ENCODE measurements at regions not wholly inside any gene's neighbourhood (a gene's known extent, or its start where the extent isn't known, plus 50 kb on each side); places are given as distances from the start of the nearest gene placed in this dataset.
"Not testable (repeated sequence)": the region's sequence is repeated elsewhere in the genome, so short reads cannot be mapped to it uniquely, and the experiment has no call there.

GRCh38 chr1:186255266-186255665 lies 119.8 kb downstream of the TPR start:
- no peaks in the 10 kb centered on the region for H3K27me3 ChIP-seq (ENCODE audit: insufficient read depth, low read length, poor library complexity, severe bottlenecking)
- no peaks in the 10 kb centered on the region for H3K9me2 ChIP-seq (replicated peaks; ENCODE audit: low read depth, low read length)
- H3K4me3 ChIP-seq (ENCODE audit: low read length, poor library complexity, severe bottlenecking): no peak overlapping the region
- TF ChIP-seq CTCF (conservative IDR thresholded peaks at IDR 0.05; ENCODE audit: low read length): no peak
- no peak for TF ChIP-seq EZH2phosphoT487 (IDR thresholded peaks at IDR 0.05; ENCODE audit: borderline replicate concordance)
- no peaks in the 10 kb centered on the region for H3K79me2 ChIP-seq (ENCODE audit: insufficient read depth, low read length)
- H3K9me3 ChIP-seq (ENCODE audit: insufficient read depth, low read depth, low read length): no peaks in the 10 kb centered on the region
- no peaks in the 10 kb centered on the region for H3K4me1 ChIP-seq (ENCODE audit: insufficient read depth, low read length, poor library complexity, severe bottlenecking)
- no peak overlapping the region for H2AFZ ChIP-seq (ENCODE audit: low read length)
- no peaks in the 10 kb centered on the region for H3F3A ChIP-seq (ENCODE audit: low read depth)
- H3K9ac ChIP-seq (ENCODE audit: low read depth, low read length, poor library complexity, severe bottlenecking): no peak overlapping the region
- no peaks in the 10 kb centered on the region for H3K36me3 ChIP-seq (ENCODE audit: insufficient read depth, low read length)
- no peaks in the 10 kb centered on the region for H4K20me1 ChIP-seq (ENCODE audit: insufficient read depth, low read length, poor library complexity, severe bottlenecking)
- H3K4me2 ChIP-seq (ENCODE audit: low read depth, low read length, poor library complexity, severe bottlenecking): no peak overlapping the region

- no peak overlapping the region for H2AFZ ChIP-seq (ENCODE audit: low read length)
- no peaks in the 10 kb centered on the region for H3F3A ChIP-seq (ENCODE audit: low read depth)
- H3K4me3 ChIP-seq (ENCODE audit: low read length, poor library complexity, severe bottlenecking): no peak overlapping the region
- no peak for TF ChIP-seq CTCF (conservative IDR thresholded peaks at IDR 0.05; ENCODE audit: low read length)
- no peak for TF ChIP-seq EZH2phosphoT487 (IDR thresholded peaks at IDR 0.05; ENCODE audit: borderline replicate concordance)
- no peaks in the 10 kb centered on the region for H4K20me1 ChIP-seq (ENCODE audit: insufficient read depth, low read length, poor library complexity, severe bottlenecking)
- H3K4me1 ChIP-seq (ENCODE audit: insufficient read depth, low read length, poor library complexity, severe bottlenecking): no peaks in the 10 kb centered on the region
- no peaks in the 10 kb centered on the region for H3K9me2 ChIP-seq (replicated peaks; ENCODE audit: low read depth, low read length)
- no peak overlapping the region for H3K9ac ChIP-seq (ENCODE audit: low read depth, low read length, poor library complexity, severe bottlenecking)
- no peaks in the 10 kb centered on the region for H3K27me3 ChIP-seq (ENCODE audit: insufficient read depth, low read length, poor library complexity, severe bottlenecking)
- no peak overlapping the region for H3K4me2 ChIP-seq (ENCODE audit: low read depth, low read length, poor library complexity, severe bottlenecking)
- H3K79me2 ChIP-seq (ENCODE audit: insufficient read depth, low read length): no peaks in the 10 kb centered on the region
- no peaks in the 10 kb centered on the region for H3K36me3 ChIP-seq (ENCODE audit: insufficient read depth, low read length)
- no peaks in the 10 kb centered on the region for H3K9me3 ChIP-seq (ENCODE audit: insufficient read depth, low read depth, low read length)
Measured at GRCh38 chr1:186250529-186250928, 124.5 kb downstream of the TPR start.

GRCh38 chr1:186248608-186249007 lies 126.4 kb downstream of the TPR start:
- not testable (repeated sequence) for H3K27me3 ChIP-seq (ENCODE audit: insufficient read depth, low read length, poor library complexity, severe bottlenecking); H3K9me2 ChIP-seq (replicated peaks; ENCODE audit: low read depth, low read length); H2AFZ ChIP-seq (ENCODE audit: low read length); H3F3A ChIP-seq (ENCODE audit: low read depth); H4K20me1 ChIP-seq (ENCODE audit: insufficient read depth, low read length, poor library complexity, severe bottlenecking); H3K36me3 ChIP-seq (ENCODE audit: insufficient read depth, low read length); H3K79me2 ChIP-seq (ENCODE audit: insufficient read depth, low read length); H3K4me3 ChIP-seq (ENCODE audit: low read length, poor library complexity, severe bottlenecking); H3K4me1 ChIP-seq (ENCODE audit: insufficient read depth, low read length, poor library complexity, severe bottlenecking); H3K9me3 ChIP-seq (ENCODE audit: insufficient read depth, low read depth, low read length); H3K9ac ChIP-seq (ENCODE audit: low read depth, low read length, poor library complexity, severe bottlenecking); H3K4me2 ChIP-seq (ENCODE audit: low read depth, low read length, poor library complexity, severe bottlenecking)

GRCh38 chr1:186244825-186245224 lies 130.2 kb downstream of the TPR start:
- no peaks in the 10 kb centered on the region for H3K4me1 ChIP-seq (ENCODE audit: insufficient read depth, low read length, poor library complexity, severe bottlenecking)
- H3K9ac ChIP-seq (ENCODE audit: low read depth, low read length, poor library complexity, severe bottlenecking): no peak overlapping the region
- H3K4me3 ChIP-seq (ENCODE audit: low read length, poor library complexity, severe bottlenecking): no peak overlapping the region
- H3K27me3 ChIP-seq (ENCODE audit: insufficient read depth, low read length, poor library complexity, severe bottlenecking): no peaks in the 10 kb centered on the region
- no peaks in the 10 kb centered on the region for H3K9me2 ChIP-seq (replicated peaks; ENCODE audit: low read depth, low read length)
- no peaks in the 10 kb centered on the region for H3K79me2 ChIP-seq (ENCODE audit: insufficient read depth, low read length)
- no peaks in the 10 kb centered on the region for H4K20me1 ChIP-seq (ENCODE audit: insufficient read depth, low read length, poor library complexity, severe bottlenecking)
- H3K36me3 ChIP-seq (ENCODE audit: insufficient read depth, low read length): no peaks in the 10 kb centered on the region
- TF ChIP-seq EZH2phosphoT487 (IDR thresholded peaks at IDR 0.05; ENCODE audit: borderline replicate concordance): no peak
- peak; percentile 52 for TF ChIP-seq CTCF (conservative IDR thresholded peaks at IDR 0.05; ENCODE audit: low read length)
- H2AFZ ChIP-seq (ENCODE audit: low read length): no peak overlapping the region
- H3F3A ChIP-seq (ENCODE audit: low read depth): no peaks in the 10 kb centered on the region
- H3K9me3 ChIP-seq (ENCODE audit: insufficient read depth, low read depth, low read length): no peaks in the 10 kb centered on the region
- H3K4me2 ChIP-seq (ENCODE audit: low read depth, low read length, poor library complexity, severe bottlenecking): no peak overlapping the region

All from Loucy (cell line).